ENCODE measurements at regions not wholly inside any gene's neighbourhood (a gene's known extent, or its start where the extent isn't known, plus 50 kb on each side); places are given as distances from the start of the nearest gene placed in this dataset.
"Not testable (repeated sequence)": the region's sequence is repeated elsewhere in the genome, so short reads cannot be mapped to it uniquely, and the experiment has no call there.

- DNase-seq: peak in 11 of 14 donors; percentile 6 to 59 (median 40)
Measured at GRCh38 chr9:33623658-33624586, 99.9 kb downstream of the ANKRD18B start.

- DNase-seq: not testable (repeated sequence)
Measured at GRCh38 chr9:33628318-33628717, 104.3 kb downstream of the ANKRD18B start.

- no peak for DNase-seq
Measured at GRCh38 chr9:33628865-33629410, 104.9 kb downstream of the ANKRD18B start.

- DNase-seq: no peak
Measured at GRCh38 chr9:33633636-33634035, 109.6 kb downstream of the ANKRD18B start.

- DNase-seq: no peak
Measured at GRCh38 chr9:33637881-33638280, 113.8 kb downstream of the ANKRD18B start.

DNA sequence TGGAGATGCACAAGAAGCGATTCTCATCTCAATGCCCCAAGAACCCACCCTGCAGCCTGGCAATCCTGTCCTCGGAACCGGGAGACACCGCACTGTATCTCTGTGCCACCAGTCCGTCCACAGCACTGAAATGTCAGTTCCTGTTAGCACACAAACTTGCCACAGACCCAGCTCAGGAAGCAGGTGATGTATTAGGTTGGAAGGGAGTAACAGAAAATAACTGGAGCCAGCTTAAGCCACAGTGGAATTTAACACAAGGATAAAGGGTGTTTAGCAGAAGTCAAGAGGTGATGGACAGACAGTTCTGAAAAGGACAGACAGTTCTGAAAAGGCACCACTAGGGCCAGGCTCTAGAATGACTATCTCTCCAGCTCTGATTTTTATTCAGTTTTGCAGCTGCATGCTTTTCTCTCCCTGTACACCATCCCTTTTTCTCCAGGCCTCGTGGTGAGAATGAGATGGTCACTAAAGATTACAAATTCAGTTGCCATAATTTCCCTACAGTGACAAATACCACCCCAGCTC lies 114.4 kb downstream of the ANKRD18B start:
- no peak for DNase-seq

GRCh38 chr9:33645706-33646105 lies 121.7 kb downstream of the ANKRD18B start:
- no peak for DNase-seq

GRCh38 chr9:33649463-33649862 lies 125.4 kb downstream of the ANKRD18B start:
- DNase-seq: no peak

GRCh38 chr9:33651125-33651524 lies 127.1 kb downstream of the ANKRD18B start:
- DNase-seq: no peak

DNA sequence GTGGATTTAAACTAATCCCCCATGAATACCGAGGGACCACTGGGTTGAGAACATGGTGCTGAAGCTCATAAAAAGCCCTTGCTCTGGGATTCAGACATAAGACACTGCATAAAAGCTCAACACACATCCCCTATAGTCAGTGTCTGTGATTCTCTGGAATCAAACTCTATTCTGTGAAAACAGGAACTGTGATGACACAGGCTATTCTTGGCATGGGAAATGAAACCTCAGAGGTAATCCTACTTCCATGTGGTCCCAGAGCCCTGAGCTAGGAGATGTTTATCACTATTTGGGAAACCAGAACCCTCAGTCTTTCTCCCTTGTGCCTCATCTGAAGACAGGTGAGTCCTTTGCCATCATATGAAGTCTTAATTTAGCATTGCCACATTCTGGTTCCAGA lies 135.4 kb upstream of the PRSS3 start:
- no peak for DNase-seq

DNA sequence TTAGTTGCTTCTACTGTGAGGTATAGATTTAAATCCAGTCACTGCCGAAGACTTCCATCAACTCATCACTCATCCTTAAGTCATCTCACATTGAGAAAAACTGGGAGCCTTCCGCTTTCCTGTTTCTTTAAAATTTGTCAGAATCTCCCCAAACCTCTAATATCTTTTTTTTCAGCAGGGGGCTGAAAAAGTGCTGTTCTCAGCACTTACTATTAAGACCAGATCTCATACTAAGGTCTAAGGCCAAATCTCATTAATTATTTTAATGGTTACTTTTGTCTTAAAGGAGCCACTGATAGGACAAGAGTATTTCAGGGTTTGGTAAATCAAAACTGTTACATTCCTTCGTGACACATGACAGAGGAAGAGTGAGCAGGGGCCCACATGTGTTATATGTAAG lies 134.6 kb upstream of the PRSS3 start:
- DNase-seq: no peak

DNA sequence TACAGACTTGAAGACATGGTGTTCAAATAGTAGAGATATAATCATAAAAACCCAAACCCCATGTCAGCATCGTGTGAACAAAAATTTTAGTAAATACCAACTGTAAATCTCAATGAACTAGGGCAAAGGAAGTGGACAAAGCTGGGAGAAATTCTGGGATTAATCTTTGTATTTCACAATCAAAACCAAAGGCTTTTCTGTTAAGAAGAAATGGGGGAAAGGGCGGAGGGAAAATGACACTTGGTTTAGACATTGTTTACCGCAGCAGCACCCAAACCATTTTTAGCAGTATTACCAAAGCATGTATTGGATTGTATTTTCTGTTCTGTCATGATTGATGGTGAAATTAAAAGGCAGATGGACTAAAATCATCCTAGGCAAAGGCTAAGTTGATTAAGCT lies 134.2 kb upstream of the PRSS3 start:
- DNase-seq: no peak

DNA sequence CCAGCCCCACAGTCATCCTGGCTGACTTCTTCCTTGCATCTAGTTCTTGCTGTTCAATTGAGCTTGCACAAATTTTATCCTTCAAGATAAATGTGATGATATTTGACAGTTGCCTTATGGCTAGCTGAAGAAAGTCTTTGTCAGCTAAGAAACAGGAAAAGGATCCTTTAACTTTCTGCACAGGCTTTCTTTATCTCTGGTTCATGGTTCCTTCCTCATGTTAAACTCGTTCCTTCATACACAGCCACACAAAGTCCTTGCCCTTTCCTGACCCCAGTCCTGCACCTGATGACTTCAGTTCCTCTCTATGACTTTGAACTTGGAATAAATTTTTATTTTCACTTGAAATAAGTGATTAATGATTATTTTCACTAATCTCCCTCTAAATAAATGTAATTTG lies 132.5 kb upstream of the PRSS3 start:
- DNase-seq: no peak

DNA sequence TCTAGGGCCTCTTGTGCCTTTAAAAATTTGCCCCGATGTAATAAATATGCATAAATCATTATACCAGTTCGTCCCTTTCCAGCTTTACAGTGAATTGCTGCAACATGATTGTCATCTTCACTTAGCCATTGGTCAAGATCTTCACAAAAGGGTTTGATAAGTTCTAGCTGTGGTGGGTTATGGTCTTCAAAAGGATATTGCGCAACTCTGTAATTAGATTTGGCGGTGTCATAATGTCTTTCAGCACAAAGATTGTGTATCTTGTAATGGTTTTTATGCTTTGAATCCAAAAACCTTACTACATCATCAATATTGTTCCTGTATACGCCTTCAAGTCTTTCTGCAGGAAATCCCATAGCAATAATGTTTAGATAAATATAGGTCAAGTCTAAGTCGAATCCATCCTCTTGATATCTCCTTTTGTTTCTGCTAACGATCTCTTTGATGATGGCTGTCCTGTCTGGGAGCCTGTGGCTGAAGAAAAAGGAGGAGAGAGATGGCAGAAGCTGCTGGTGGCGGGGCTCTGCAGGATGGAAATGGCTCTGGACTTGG lies 119.1 kb upstream of the PRSS3 start:
- DNase-seq: not testable (repeated sequence)

DNA sequence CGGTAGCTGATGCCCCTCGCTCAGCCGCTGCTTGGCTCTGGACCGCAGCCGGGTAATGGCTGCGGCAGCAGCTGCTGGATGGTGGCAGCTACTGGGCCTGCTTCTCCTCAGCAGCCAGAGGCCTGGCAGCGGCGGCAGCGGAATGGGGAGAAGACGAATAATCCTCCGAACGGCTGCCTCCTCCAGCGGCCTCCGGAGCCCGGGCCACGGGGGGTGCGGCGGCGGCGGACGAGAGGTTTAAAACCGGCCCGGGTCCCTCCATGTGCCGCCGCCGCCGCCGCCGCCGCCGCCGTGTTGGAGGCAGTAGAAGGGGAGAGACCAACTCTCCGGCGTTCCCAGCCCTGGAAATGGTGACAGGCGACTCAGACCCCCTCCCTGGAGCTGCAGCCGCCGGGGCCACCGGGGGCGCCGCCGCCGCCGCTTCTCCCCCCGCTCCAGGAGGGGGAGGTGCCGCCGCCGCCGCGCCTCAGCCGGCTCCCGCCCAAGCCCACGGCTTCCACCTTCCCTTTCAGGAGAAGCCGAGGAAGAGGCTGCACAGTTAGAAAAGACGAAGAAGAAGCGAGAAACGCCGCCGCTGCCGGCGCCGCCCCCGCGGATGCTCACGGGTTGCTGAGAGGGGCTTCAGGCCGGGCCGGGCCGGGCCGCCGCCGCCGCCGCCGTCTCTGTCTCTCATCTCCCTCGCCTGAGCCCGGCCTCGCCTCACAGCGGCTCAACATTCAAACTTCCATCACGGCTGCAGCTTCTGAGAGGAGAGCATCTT lies 118.4 kb upstream of the PRSS3 start:
- peak in 13 of 14 donors; percentile 41 to 83 (median 76) for DNase-seq

DNA sequence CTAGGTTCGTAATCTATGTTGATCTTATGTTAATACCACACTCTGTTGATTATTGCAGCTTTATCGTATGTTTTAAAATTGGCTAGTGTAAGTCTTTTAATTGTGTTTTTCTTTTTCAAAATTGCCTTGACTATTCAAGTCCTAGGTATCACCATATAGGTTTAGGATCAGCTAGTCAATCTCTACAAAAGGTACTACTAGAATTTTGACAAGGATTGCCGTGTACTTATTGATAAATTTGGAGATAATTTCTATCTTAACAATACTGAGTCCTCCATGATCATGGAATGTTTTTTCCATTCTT lies 117.9 kb upstream of the PRSS3 start:
- no peak for DNase-seq

DNA sequence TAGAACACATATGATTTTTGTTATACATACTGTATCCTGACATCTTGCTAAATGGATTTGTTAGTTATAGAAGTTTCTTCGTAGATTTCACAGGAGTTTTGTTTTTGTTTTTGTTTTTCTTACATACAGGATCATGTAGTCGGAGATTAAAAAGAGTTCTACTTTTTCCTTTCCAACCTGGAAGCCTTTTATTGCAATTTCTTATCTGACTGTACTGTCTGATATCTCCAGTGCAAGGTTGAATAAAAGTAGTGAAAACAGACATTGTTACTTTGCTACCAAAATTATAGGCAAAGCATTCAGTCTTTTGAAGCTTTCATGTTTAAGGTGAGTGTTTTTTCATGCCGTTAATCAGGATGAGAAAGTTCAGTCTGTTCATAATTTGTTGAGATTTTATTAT lies 117.4 kb upstream of the PRSS3 start:
- peak in 1 of 14 donors; percentile 22 for DNase-seq

DNA sequence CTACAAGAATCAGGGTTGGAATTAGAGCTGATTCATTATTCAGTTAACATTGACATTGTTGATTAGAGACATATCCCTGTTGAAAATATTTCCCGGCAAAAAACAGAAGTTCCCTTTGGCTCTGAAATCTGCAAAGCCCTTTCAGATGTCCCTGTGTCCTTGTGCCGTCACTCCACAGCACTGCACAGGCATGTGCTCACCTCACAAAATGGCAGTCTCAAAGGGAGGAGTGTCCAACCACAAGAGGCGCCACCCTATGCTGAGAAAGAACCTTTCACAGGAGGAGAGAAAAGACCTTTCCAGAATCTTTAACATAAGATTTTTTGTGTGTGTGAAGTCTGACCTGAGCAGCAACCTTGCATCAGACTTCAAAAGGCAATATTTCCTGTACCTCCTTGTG lies 112.8 kb upstream of the PRSS3 start:
- DNase-seq: no peak

DNA sequence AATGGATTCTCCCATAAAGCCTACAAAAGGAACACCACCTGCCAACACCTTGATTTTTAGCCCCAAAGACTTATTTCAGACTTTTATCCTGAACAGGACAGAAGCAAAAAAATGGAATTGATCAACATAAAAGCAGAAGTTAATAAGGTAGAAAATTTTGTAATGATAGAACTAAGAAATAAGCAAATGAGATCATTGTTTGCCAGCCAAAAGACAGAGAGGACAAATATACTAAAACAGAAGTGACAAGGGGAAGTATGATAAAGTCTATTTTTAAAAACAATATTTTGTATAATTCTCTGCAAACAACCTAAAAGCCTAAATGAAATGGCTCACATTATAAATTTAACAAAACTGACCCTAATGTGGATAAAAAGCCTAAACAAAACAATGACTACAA lies 110.5 kb upstream of the PRSS3 start:
- DNase-seq: no peak

GRCh38 chr9:33686942-33687341 lies 108.4 kb upstream of the PRSS3 start:
- no peak for DNase-seq

DNA sequence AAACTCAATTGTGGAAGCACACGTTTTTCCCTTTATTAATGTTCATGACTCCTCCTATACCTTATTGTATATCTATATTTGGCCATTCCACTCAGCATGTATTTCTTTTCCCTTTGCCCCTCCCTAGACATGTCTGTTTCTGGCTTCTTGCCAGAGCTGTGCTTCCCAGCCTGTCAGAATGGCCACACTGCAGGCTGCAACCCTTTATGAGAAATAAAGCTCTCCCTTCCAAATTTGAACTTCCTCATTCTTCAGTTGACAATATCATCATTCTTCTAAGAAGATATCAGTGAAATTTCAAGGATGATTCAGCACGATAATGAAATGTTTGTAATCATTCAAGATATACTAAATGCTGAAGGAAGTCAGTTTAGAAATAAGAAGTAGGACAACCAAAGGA lies 107.6 kb upstream of the PRSS3 start:
- DNase-seq: no peak

- no peak for DNase-seq
Measured at GRCh38 chr9:33690143-33690933, 105.0 kb upstream of the PRSS3 start.
